HFF-Myc (cell line): ENCODE measurements at regions not wholly inside any gene's neighbourhood (a gene's known extent, or its start where the extent isn't known, plus 50 kb on each side); places are given as distances from the start of the nearest gene placed in this dataset.
A peak's percentile ranks its signal among the peaks of the same experiment; 100 is the strongest.

Experiments
- DNase-seq: peaks from one replicate; pipeline ENCODE4 v3.0.0-alpha.2; 2011; ENCODE audit warnings: low read depth; ENCODE audit errors: extremely low read depth
- H3K4me3 ChIP-seq: replicated peaks from 2 replicates; pipeline ENCODE4 v1.5.1; 2011; ENCODE audit warnings: low read depth, mild to moderate bottlenecking, control low read depth, low read length
- CTCF ChIP-seq: IDR thresholded peaks from 2 replicates; pipeline ENCODE4 v1.5.1; 2012; ENCODE audit warnings: mild to moderate bottlenecking, low read depth, low read length, control low read depth; ENCODE audit errors: missing control alignments

GRCh38 chr2:109685453-109685852 is 71.3 kb downstream of the SOWAHC start:
- no peak for TF ChIP-seq CTCF
- DNase-seq, result no peak
- H3K4me3 ChIP-seq, result no peak overlapping the region

GRCh38 chr2:109686921-109687320 is 72.8 kb downstream of the SOWAHC start:
- no peak overlapping the region for H3K4me3 ChIP-seq
- no peak for DNase-seq
- TF ChIP-seq CTCF, result no peak

- TF ChIP-seq CTCF, result no peak
- peak; percentile 20 for DNase-seq
- no peak overlapping the region for H3K4me3 ChIP-seq
Measured at GRCh38 chr2:109689182-109689930, 75.2 kb downstream of the SOWAHC start.

GRCh38 chr2:109689973-109690372 is 75.8 kb downstream of the SOWAHC start:
- no peak for TF ChIP-seq CTCF
- H3K4me3 ChIP-seq, result no peak overlapping the region
- DNase-seq, result no peak

- H3K4me3 ChIP-seq, result no peak overlapping the region
- no peak for DNase-seq
- no peak for TF ChIP-seq CTCF
Measured at GRCh38 chr2:109690457-109690821, 76.3 kb downstream of the SOWAHC start.

- TF ChIP-seq CTCF, result no peak
- H3K4me3 ChIP-seq, result no peak overlapping the region
- DNase-seq, result no peak
Measured at GRCh38 chr2:109690822-109691541, 76.8 kb downstream of the SOWAHC start.
